HG02970 (cell line): ENCODE measurements at regions not wholly inside any gene's neighbourhood (a gene's known extent, or its start where the extent isn't known, plus 50 kb on each side); places are given as distances from the start of the nearest gene placed in this dataset.
"Not testable (repeated sequence)": the region's sequence is repeated elsewhere in the genome, so short reads cannot be mapped to it uniquely, and the experiment has no call there.

Source experiments
- ATAC-seq: cut with Tn5 transposase; IDR thresholded peaks from one replicate; pipeline ENCODE4 v1.9.1; 2021; ENCODE audit warnings: mild to moderate bottlenecking, moderate library complexity, moderate number of reproducible peaks; ENCODE audit not compliant: unreplicated experiment, low FRiP score

- ATAC-seq = no peak
Measured at GRCh38 chr1:198809247-198809646, 170.4 kb downstream of the PTPRC start.

DNA sequence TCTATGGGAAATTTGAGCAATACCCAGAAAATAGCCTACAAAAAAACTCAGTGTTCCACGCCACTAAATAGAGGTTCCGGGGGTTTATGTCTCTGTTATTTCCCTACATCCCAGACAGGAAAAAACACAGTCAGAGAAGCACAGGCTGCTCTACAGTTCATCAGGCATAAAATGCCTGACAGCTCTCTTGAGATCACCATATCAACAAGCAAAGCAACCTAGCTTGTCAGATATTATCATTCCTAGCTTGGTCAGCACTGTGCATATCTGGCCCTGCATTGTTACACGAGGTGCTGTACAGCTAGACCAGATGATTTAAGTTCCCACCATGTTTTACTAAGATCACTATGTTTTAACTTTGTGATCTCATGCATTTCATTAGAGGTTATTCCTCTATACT, 172.6 kb downstream of the PTPRC start:
- no peak for ATAC-seq

DNA sequence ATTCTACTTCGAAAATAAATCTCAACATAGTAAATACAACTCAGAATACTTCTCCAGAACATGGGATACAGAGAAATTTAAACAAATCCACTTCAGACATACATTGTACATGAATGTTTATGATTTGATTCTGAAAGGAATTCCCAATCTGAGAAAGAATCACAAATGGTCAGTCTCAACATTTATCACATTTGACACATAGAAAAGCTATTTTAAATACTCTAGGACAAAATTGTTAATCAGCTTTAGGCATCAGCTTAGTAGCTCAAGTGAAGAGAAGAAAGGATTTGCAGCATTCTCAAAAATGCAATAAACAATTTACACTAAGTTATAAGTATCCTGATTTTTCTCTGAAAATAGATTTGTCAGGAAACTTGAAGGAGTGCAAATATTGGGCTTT, 184.8 kb downstream of the PTPRC start:
- ATAC-seq = no peak

DNA sequence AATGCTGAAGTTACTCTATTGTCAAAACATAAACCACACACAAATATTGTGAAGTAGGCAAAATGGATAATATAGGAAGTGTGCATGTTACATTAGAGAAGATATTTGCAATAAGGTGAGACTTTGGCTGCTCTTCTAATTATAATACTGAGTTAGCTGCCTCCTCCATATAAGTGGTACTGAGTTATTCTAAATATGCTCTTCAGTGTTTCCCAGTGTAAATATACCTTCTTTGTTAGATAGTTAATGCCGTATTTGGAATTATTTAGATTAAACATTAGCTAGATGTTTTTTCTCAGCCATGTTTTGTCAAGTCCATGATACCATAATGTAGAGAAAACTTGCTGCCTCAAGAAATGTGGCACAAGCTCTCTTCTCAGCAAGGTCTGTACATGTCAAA, 186.4 kb downstream of the PTPRC start:
- no peak for ATAC-seq

- ATAC-seq = no peak
Measured at GRCh38 chr1:198829356-198829755, 190.5 kb downstream of the PTPRC start.

DNA sequence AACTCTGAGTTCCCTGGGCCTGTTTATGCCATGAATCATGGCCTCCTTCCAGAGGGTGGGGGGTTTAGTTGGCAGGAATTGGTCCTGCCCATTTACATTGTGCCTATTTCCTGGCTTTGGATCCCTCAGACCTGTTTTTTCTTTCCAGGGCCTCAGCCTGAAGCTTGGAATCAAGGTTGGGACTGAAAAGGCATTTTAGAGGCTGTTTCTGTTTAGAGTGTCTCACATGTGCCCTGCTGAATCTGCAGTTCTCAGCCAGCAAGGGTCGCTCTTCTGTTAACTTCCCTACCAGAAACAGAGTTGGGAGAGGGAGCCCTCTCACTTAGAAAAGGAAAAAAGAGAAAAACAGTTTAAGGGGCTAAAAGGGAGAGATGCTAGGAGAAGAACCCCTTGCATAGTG, 191.1 kb downstream of the PTPRC start:
- no peak for ATAC-seq

DNA sequence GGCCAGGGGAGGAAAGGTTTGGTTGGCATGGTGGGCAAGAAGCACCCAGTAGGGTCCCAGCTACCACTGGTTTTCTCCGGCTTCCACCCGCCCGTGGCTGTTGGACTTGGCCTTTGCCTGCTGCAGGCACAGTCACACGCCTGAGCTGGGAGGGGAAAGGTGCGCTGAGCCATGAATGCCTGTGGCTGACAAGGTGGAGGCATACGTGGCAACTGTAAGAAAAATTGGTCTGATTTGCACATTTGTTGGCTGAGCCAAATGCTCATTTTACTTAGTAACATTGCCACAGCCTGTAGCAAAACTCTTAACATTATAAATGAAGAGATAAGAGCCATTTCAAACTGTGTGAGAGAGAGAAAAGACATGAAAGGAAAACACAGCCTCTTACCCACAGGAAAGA, 191.6 kb downstream of the PTPRC start:
- no peak for ATAC-seq

DNA sequence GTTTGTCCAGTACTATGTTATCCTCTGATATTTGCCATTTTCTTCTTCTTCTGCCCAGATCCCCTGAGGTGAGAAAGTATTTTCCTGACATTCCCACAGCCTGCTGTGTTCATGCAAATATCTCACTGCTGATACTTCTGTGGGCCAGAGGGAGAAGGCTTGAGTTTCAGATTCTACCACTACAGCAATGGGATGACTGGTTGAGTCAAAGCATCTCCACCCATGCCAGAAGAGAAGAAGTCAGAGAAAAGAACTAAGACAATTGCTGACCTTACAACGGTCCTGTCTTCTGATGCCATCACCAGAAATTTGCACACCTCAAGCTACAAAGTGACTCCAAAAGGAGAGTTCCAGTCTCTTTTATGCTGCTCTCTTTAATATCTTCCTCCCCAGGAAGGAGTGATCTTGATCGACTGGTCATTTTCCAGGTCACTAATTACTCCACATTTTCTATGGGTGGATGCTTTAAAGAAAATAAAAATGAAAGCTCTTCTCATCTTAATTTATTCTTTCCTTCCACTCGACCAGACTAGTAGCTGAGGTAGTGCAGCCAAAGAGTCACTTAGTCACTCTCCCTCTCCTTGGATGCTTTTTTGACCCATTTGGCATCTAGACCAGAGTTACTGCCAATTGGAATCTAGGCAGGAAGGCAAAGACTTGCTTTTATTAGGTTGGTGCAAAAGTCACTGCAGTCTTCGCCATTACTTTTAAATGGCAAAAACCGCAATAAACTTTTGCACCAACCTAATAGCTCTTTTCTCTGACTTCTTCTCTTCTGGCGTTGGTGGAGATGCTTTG, 195.1 kb downstream of the PTPRC start:
- ATAC-seq = no peak

DNA sequence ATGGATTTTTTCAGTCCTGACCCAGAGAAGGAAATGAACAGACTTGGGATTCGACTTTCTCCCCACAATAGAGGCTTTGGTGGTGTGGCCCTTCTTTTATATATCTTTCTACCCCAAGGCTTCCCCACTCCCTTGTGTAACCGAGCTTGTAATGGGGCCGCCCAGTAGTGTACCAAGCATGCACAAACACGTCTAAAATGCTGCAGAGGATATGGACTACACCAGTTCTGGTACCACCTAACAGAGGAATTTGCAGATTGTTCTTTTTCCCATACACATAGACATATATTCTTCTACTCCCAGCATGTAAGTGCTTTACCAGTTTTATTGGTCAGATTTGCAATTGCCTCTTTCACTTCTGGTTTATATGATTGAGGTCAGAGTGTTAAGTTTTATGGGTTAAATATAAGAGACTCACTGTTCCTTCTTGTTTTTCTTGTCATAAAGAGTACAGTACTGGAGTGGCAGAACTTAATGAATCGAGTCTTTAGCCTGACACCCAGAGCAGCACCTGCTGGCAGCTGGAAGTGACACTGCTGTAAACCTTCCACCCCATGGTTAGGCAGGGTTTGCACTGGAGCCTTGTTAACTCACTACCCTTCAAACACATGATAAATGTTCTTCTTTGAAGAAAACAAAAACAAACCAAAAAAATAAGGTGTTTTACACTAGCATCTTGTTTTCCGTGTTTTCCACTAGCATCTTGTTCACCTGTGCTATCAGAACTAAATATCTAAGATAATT, 198.6 kb downstream of the PTPRC start:
- no peak for ATAC-seq

GRCh38 chr1:198838022-198838342, 199.1 kb downstream of the PTPRC start:
- ATAC-seq = no peak

GRCh38 chr1:198841477-198841876, 202.6 kb downstream of the PTPRC start:
- no peak for ATAC-seq

- ATAC-seq = no peak
Measured at GRCh38 chr1:198842686-198843085, 203.8 kb downstream of the PTPRC start.

DNA sequence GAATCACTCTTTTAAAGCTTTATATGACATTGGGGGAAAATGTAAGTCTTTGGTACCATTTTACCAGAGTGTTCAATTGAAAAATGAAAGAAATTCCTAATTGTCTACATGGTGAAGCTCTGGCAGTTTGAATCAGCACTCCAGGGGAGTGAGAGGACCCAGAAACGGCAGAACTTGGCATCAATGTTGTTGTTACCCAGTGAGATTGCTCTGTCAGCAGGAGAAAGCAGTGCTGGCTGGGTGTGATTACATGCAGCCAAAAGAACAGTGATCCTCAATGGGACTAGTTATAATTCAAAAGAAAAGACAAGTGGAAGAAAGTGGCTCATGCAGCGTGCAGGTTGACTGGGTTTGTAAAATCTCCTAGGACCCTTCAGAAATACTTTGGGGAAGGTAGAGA, 206.4 kb downstream of the PTPRC start:
- no peak for ATAC-seq

- no peak for ATAC-seq
Measured at GRCh38 chr1:198845851-198846250, 207.0 kb downstream of the PTPRC start.

DNA sequence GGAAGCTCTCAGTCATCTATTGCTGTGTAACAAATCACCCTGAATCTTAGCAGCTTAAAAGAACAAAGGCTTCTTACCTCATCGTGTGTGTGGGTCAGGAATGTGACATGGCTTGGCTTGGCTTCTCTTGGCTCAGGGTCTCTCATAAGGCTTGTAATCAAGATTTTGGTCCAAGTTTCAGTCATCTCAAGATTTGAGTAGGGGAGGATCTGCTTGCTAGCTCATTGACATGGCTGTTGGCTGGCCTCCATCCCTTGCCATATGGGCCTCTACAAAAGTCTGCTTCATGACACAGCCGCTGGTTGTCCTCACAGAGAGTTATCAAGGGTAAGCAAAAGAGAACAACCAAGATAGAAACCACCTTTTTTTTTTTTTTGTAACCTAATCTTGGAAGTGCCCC, 207.7 kb downstream of the PTPRC start:
- no peak for ATAC-seq

- ATAC-seq = no peak
Measured at GRCh38 chr1:198848206-198848605, 209.4 kb downstream of the PTPRC start.

DNA sequence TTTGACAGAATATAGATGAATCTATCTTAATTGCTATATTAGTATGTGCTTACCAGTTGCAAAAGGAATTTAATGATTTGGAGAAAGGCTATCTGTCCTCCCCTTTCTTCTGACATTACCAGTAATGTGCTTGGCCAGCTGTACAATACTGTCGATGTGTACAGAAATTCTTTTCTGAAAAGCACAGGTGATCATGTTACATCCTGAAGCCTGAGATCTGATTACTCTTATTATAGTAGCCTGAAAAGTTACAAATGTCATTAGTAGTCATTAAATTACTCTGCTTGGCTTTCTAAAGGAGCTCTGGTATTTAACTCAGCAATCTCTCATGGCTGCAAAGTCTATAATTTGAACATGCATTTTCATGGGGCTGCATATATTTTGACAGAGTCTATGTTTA, 209.8 kb downstream of the PTPRC start:
- ATAC-seq = no peak

DNA sequence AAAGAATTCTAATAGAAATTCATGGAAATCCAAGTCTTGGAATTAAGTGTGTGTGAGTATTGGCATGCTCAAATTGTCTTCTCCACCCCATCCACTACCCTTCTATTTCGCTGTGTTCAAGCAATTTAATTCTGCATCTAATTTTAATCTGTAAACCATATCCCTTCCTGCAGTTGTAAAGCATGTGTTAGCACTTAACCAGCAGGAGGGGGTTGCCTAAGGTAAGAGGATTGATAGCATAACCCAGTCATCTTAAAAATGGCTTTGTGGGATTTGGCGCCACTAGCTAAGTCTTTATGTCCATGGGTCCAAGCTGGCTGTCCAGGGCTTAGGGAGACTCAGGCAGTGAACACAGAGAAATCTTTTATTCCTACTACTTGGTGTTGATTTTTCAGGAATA, 210.3 kb downstream of the PTPRC start:
- no peak for ATAC-seq

- ATAC-seq = no peak
Measured at GRCh38 chr1:198850196-198850595, 211.4 kb downstream of the PTPRC start.

GRCh38 chr1:198850966-198851365, 212.1 kb downstream of the PTPRC start:
- not testable (repeated sequence) for ATAC-seq

GRCh38 chr1:198856601-198857000, 217.8 kb downstream of the PTPRC start:
- ATAC-seq = no peak

DNA sequence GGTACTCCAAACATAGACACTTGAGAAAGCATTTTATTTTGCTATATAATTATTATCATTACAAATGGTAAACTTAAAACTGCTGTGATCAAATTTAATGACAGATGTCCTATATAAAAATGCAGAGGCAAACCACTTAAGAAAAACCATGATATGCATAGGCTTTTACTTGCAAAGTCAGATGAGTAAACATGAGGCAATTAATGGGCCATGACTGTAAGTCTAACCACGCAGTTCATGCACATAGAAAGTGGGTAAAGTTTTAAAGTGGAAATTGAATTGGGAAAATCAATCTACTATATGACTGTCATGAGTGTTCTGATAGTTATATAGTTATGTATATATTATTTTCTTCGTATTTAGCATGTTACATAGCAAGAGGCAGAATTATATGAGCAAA, 219.2 kb downstream of the PTPRC start:
- ATAC-seq = no peak
